ENCODE measurements at regions not wholly inside any gene's neighbourhood (a gene's known extent, or its start where the extent isn't known, plus 50 kb on each side); places are given as distances from the start of the nearest gene placed in this dataset.
"Not testable (repeated sequence)": the region's sequence is repeated elsewhere in the genome, so short reads cannot be mapped to it uniquely, and the experiment has no call there.

GRCh38 chr2:14506955-14507354 is 125.6 kb upstream of the LRATD1 start:
- TF ChIP-seq, protein P1, sequence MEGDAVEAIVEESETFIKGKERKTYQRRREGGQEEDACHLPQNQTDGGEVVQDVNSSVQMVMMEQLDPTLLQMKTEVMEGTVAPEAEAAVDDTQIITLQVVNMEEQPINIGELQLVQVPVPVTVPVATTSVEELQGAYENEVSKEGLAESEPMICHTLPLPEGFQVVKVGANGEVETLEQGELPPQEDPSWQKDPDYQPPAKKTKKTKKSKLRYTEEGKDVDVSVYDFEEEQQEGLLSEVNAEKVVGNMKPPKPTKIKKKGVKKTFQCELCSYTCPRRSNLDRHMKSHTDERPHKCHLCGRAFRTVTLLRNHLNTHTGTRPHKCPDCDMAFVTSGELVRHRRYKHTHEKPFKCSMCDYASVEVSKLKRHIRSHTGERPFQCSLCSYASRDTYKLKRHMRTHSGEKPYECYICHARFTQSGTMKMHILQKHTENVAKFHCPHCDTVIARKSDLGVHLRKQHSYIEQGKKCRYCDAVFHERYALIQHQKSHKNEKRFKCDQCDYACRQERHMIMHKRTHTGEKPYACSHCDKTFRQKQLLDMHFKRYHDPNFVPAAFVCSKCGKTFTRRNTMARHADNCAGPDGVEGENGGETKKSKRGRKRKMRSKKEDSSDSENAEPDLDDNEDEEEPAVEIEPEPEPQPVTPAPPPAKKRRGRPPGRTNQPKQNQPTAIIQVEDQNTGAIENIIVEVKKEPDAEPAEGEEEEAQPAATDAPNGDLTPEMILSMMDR (IDR thresholded peaks at IDR 0.05): not testable (repeated sequence)
- TF ChIP-seq POLR2AphosphoS5 (IDR thresholded peaks at IDR 0.05); POLR2A (IDR thresholded peaks at IDR 0.05; ENCODE audit: low read depth); EP300 (IDR thresholded peaks at IDR 0.05): not testable (repeated sequence)
